HCT116 (cell line): ENCODE measurements at regions not wholly inside any gene's neighbourhood (a gene's known extent, or its start where the extent isn't known, plus 50 kb on each side); places are given as distances from the start of the nearest gene placed in this dataset.

ENCODE experiments used
- ELF1 ChIP-seq: IDR thresholded peaks from 2 replicates; pipeline ENCODE4 v1.6.1; 2012; ENCODE audit warnings: low read depth, borderline replicate concordance
- POLR2AphosphoS5 ChIP-seq: IDR thresholded peaks from 2 replicates; pipeline ENCODE4 v1.6.1; 2011; ENCODE audit warnings: mild to moderate bottlenecking, low read depth, low read length, moderate library complexity
- TF ChIP-seq, protein P1 (sequence below): IDR thresholded peaks from 2 replicates; pipeline ENCODE4 v1.6.1; 2012; ENCODE audit warnings: low read depth

DNA sequence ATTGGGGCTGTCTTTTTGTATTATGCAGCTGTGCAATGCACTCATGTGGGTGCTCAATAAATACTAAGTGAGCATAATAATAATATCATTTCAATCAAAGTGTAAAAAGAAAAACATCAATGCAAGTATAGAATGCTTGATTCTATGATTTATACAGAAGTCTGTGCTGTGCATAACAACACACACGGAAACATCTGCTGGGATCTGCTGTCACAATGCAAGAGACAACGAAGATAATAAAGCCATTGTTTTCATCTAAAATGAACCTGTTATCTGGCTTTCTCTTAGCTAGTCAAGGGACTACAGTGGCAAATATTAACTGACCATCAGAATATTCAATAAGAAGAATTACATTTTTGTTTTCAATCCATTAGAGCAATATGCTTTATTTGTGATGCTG, 1156.9 kb upstream of the MAP3K7 start:
- TF ChIP-seq ELF1 (no peak), POLR2AphosphoS5 (no peak)
- TF ChIP-seq, protein P1, sequence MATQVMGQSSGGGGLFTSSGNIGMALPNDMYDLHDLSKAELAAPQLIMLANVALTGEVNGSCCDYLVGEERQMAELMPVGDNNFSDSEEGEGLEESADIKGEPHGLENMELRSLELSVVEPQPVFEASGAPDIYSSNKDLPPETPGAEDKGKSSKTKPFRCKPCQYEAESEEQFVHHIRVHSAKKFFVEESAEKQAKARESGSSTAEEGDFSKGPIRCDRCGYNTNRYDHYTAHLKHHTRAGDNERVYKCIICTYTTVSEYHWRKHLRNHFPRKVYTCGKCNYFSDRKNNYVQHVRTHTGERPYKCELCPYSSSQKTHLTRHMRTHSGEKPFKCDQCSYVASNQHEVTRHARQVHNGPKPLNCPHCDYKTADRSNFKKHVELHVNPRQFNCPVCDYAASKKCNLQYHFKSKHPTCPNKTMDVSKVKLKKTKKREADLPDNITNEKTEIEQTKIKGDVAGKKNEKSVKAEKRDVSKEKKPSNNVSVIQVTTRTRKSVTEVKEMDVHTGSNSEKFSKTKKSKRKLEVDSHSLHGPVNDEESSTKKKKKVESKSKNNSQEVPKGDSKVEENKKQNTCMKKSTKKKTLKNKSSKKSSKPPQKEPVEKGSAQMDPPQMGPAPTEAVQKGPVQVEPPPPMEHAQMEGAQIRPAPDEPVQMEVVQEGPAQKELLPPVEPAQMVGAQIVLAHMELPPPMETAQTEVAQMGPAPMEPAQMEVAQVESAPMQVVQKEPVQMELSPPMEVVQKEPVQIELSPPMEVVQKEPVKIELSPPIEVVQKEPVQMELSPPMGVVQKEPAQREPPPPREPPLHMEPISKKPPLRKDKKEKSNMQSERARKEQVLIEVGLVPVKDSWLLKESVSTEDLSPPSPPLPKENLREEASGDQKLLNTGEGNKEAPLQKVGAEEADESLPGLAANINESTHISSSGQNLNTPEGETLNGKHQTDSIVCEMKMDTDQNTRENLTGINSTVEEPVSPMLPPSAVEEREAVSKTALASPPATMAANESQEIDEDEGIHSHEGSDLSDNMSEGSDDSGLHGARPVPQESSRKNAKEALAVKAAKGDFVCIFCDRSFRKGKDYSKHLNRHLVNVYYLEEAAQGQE, result no peak
